GM19351 (cell line): ENCODE measurements at regions not wholly inside any gene's neighbourhood (a gene's known extent, or its start where the extent isn't known, plus 50 kb on each side); places are given as distances from the start of the nearest gene placed in this dataset.

Experiments
- ATAC-seq: cut with Tn5 transposase; IDR thresholded peaks from one replicate; pipeline ENCODE4 v1.9.1; 2021; ENCODE audit warnings: mild to moderate bottlenecking, moderate library complexity; ENCODE audit not compliant: unreplicated experiment

GRCh38 chr19:29263305-29264135, 50.6 kb upstream of the UQCRFS1 start:
- no peak for ATAC-seq

GRCh38 chr19:29264897-29265296, 51.9 kb upstream of the UQCRFS1 start:
- ATAC-seq = no peak

GRCh38 chr19:29265436-29265835, 52.5 kb upstream of the UQCRFS1 start:
- ATAC-seq = no peak

- ATAC-seq = no peak
Measured at GRCh38 chr19:29266001-29266400, 53.0 kb upstream of the UQCRFS1 start.

- ATAC-seq = no peak
Measured at GRCh38 chr19:29266603-29267002, 53.7 kb upstream of the UQCRFS1 start.

- ATAC-seq = no peak
Measured at GRCh38 chr19:29267701-29268100, 54.8 kb upstream of the UQCRFS1 start.

- no peak for ATAC-seq
Measured at GRCh38 chr19:29268103-29268502, 55.2 kb upstream of the UQCRFS1 start.

GRCh38 chr19:29268721-29269393, 55.9 kb upstream of the UQCRFS1 start:
- no peak for ATAC-seq

- no peak for ATAC-seq
Measured at GRCh38 chr19:29269641-29270040, 56.7 kb upstream of the UQCRFS1 start.

- ATAC-seq = no peak
Measured at GRCh38 chr19:29271341-29271740, 58.4 kb upstream of the UQCRFS1 start.

- ATAC-seq = no peak
Measured at GRCh38 chr19:29271911-29272310, 59.0 kb upstream of the UQCRFS1 start.

- ATAC-seq = no peak
Measured at GRCh38 chr19:29273000-29273640, 60.2 kb upstream of the UQCRFS1 start.

- ATAC-seq = no peak
Measured at GRCh38 chr19:29275266-29275665, 62.3 kb upstream of the UQCRFS1 start.

GRCh38 chr19:29277102-29277501, 64.2 kb upstream of the UQCRFS1 start:
- peak; percentile 79 for ATAC-seq

- no peak for ATAC-seq
Measured at GRCh38 chr19:29278716-29279115, 65.8 kb upstream of the UQCRFS1 start.

GRCh38 chr19:29283366-29283765, 70.4 kb upstream of the UQCRFS1 start:
- ATAC-seq = no peak

GRCh38 chr19:29285187-29285687, 72.3 kb upstream of the UQCRFS1 start:
- no peak for ATAC-seq

GRCh38 chr19:29285878-29286277, 72.9 kb upstream of the UQCRFS1 start:
- ATAC-seq = no peak

- ATAC-seq = no peak
Measured at GRCh38 chr19:29287061-29287460, 74.1 kb upstream of the UQCRFS1 start.

GRCh38 chr19:29288256-29288655, 75.3 kb upstream of the UQCRFS1 start:
- no peak for ATAC-seq

- no peak for ATAC-seq
Measured at GRCh38 chr19:29289020-29289419, 76.1 kb upstream of the UQCRFS1 start.

GRCh38 chr19:29290853-29291252, 77.9 kb upstream of the UQCRFS1 start:
- ATAC-seq = no peak
